Activated CD4-positive, alpha-beta T cell treated with anti-CD3 and anti-CD28 coated beads for 48 hours (primary cell): ENCODE measurements at regions not wholly inside any gene's neighbourhood (a gene's known extent, or its start where the extent isn't known, plus 50 kb on each side); places are given as distances from the start of the nearest gene placed in this dataset.

Source experiments
- DNase-seq: peaks from one replicate; pipeline ENCODE4 v3.0.0-alpha.2; 2020

DNA sequence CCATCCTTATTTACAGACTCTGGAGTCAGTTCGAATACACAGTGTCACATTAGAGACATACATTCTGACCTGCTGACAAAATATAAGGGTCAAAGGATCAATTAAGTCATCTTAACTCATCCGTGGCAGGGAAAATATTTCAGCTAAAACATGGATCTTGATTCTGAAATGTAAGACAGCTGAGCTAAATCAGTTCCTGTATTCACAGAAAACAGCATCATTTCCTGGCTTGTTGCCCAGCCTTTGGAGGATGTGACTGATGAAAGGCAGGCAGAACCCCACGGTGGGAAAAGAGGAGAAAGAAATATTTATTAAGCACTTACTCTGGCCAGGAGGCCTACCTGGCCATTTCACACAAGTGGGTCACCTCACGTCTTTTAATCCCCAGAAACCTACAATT, 101.9 kb downstream of the GAS2L3 start:
- no peak for DNase-seq

DNA sequence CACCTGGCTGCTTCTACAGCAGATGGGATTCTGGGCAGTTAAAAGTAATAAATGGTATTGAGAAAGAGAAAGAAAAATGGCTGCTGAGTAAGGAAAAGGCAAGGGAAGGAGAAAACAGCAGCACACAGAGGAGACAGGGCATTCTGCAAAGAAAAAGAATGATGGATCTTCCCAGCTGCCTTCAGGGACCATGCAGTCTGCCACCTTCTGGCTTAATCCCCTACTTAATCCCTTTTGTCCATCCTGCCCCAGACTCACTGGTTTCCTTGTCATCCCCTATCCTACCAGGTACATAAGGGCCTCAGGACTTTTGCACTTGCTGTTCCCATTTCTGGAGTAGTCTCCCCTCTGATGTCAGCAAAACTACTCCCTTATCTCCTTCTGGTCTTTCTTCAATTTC, 107.6 kb downstream of the GAS2L3 start:
- DNase-seq: no peak

DNA sequence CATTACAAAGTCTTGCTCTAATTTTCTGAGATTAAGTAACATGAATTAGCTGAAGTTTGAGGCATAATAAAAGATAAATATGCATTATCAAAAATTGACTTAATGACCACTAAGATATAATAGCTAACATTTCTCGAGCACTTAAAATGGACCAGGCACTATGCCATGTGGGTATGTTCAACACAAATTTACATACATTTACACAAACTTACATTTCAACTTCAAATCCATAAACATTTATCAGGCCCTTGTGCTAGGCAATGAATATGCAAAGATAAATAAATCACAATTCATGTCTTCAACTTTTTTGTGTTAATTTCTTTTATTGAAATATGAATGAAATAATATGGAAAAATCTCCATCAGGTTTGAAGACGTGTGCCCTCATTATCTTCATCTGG, 108.7 kb downstream of the GAS2L3 start:
- no peak for DNase-seq

DNA sequence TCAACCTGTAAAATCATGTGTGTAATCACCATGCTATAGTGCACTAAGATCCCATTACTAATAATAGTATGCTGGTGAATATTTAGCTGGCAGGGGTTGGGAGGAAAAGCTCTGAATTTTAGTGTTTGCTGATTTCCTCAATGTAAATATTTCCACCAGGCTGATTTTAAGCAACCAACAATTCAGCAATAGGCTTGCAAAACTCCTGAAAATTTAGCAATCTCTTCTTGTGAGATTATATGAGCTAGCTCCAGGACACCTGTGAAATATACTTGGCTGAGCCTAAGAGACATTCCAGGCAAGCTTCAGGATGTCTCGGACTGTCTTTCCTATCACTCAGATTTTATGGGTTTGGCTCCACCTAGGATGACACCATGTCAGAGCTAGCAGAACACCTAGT, 106.9 kb upstream of the ANO4 start:
- DNase-seq: no peak

DNA sequence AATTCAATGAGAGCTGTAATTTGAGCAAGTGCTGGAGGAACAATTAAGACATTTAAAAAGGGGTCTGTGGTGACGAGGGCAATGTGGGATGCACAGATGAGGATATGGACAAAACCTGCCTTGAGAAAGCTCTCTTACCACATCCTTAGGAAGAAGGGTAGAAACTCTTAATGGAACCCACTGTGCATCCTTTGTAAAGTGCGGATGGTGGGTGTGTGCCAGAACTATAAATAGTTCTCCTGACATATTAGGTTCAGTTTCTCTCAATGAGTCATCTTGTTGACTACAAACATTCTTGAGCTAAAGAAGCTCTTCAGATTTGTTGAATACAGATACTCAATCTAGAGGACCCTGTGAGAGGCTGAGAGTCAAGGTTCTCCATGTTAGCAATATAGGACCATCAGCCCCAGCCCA, 106.1 kb upstream of the ANO4 start:
- no peak for DNase-seq

DNA sequence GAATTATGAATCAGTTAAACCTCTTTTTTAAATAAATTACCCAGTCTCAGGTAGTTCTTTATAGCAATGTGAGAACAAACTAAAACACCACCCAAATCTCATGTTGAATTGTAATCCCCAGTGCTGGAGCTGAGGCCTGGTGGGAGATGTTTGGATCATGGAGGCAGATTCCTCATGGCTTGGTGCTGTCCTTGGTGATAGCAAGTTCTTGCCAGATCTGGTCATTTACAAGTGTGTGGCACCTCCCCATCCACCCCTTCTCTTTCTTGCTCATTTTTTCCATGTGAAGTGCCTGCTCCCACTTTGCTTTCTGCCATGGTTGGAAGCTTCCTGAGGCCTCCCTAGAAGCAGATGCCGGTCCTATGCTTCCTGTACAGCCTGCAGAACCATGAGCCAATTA, 102.1 kb upstream of the ANO4 start:
- no peak for DNase-seq

DNA sequence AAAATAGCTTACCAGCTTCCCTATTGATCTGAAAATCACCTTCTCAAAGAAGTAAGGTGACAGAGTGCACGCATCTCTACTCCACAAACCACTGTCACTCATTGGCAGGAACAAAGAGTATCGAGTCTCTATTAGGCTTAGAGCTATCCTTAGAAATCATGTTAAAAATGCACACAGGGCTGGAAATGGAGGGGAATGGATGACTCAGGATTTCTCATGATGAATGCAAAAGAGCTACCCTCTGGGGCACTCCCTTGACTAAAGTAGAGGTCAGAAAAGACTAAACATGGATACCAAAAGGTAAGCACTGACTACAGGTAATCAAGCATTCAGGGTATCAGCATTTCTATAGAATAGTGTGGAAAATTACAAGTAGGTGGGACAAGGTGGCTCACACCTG, 96.1 kb upstream of the ANO4 start:
- no peak for DNase-seq

DNA sequence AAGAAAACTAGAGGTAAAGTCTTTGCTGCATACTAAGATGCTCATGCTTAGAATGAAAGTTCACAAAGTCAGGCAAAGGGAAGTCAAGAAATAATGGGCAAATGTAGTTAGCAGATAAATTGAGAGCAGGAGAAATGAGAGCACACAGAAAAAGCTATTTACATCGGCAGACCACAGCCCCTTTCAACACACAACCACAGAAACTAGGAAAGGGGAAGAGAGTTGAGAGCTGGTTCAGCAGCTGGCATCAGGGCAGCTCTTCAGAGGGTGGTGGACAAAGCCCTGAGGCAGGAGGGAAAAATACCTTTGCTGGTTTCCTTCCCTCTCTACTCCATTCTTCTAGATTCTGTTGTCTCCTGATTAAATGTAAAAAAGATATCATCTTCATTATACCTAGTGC, 95.4 kb upstream of the ANO4 start:
- no peak for DNase-seq

DNA sequence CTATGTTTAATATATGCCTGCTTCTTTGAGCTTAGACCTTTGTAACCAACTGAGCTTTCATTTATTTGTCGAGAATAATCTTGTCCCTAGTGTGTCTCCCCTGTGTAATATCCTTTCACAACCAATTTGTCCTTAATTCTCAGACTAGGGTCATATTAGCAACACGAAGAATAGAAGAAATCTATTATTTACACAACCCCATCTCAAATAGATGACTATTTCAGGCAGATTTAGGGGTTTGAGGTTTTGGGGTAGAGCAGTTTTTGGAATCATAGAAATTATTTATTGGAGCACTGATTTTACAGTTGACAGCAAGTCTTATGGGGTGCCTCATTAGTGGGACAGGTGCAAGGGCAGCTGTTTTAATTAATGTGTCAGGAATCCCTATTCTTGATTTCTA, 91.2 kb upstream of the ANO4 start:
- no peak for DNase-seq

DNA sequence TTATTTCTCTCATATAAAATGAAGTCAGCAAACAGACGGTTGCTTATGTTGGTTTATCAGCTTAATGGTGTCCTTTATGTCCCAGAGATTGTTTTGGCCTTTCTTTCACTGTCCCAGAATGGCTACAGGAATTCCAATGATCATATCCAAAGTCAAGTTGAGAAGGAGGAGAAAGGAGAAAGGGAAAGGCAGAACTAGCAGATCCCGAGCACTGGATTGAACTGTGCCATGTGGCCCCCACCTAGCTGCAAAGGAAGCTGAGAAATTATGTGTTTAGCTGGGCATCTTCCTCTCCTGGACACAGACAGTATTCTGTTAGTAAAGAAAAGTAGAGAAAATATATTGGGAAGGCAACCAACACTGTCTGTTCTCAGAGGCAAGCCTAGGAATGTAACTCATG, 90.7 kb upstream of the ANO4 start:
- DNase-seq: no peak

DNA sequence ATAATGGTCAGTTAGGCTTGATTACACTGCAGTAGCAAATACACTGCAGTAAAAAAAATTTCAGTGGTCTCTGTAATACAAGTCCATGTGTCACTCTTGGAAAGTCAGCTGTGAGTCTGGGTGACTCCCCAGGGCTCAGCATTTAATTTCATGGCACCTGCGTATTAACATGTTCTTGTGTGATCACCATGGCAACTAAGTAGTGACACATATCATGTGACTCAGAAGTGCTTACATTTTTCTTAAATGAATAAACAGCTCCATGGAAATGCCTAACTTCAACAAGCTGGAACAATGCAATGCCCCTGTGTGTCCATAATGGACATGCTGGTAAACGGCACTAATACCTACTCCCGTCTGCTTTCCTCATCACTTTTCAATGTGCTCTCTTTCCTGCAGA, 88.5 kb upstream of the ANO4 start:
- DNase-seq: no peak

DNA sequence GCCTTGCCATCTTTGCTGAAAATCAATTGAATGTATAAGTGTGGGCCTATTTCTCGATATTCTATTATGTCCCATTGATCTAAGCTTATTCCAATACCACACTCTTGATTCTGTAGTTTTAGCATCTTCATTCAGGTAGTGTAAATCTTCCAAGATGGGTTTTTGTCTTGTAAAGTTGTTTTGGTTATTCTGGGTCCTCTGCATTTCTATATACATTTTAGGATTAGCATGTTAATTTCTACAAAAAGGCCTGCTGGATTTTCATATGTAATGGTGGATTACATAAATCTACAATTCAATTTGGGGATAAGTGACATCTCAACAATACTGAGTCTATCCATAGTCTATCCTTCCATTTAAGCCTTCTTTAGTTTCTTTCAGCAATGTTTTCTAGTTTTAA, 86.0 kb upstream of the ANO4 start:
- no peak for DNase-seq

DNA sequence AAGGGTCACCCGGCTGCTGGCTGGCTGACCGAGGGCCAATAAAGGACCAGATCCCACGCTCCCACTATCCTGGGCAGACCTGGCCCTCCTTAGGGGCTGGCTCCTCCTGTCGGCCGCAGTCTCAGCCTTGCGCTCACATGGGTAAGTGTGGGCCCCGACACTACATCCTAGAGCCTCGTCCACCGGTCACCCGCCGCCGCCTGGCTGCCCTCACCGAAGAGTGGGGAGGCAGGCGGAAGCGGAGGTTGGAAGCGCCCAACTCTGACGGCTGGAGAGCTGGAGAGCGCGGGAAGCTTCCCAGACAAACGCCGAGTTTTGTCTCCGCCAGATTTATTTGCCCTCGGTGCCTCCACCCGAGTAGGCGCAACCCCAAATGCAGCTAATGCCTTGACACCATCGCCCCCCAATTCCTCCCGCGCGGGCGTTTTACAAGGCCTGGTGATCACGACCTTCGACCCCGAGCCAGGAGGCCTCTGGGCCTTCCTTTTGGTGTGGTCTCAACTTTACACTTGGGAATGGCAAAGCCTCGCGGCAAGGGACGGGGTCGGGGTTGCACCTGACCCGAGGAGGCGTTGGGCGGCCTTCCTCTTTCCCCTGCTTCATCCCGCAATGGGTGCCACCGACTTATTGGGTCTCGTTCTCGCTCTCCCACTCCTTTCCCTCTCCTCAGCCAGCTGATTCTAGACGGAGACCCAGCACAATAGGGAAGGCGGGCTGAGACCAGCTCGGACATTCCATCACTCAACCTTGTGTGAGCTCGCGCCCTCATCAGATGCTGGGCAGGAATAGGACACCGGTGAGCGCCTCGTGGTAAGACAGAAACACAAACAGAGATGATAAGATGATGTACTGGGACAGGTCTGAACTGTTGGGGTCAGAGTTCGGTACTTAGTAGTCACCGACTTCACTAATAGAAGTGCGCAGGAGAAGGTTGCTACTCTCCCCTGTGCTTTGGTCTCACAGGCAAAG, 78.3 kb upstream of the ANO4 start:
- DNase-seq: no peak

DNA sequence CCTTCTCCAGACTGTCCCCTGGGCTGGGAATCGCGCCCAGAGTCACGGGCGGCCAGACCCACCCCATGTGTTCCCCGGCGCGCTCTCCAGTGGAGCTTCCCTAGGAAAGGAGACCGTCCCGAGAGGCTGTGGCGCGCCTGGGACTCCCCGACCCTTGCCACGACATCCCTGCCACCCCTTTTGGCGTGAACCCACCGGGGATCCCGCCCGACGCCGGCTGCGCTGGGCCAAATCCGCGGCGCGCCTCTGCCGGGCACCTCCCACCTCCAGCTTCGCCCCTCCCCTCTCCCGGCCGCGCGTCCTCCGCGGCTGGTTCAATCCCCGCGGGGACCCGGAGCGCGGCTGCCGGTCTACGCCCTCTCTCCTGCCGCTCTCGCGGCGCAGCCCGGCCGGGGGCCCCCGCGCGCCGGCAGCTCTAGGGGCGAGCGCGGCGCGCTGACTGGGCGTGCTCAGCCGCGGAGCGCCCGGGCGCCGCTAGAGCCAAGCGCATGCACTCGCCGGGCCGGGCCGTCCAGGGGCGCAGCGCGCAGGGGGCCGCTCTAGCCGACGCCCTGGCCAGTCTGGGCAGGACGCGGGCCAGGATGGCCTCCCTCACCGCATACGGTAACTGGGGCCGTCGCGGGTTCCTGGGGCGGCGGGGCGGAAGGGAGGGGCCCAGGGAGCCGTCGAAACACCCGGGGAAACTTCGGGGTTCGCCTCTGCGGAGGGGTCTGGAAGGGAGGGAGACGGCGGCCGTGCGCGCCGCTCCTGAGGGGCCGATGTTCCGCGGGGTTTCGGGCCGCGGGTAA, 77.4 kb upstream of the ANO4 start:
- peak; percentile 8 for DNase-seq

DNA sequence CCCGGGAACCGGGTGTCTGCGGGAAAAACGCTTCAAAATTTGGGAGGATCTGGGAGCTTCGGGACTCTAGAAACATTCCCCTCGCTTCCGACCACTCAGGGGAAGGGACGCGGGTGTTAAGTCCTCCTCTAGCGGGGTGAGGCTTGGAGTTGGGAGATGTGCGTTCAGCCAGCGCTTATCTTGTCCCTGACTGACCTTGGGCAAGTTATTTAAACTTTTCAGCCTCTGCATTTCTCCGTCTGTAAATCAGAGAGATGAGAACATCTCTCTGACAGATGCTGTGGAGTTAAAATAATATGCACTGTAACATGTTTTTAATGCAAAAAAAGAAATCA, 76.9 kb upstream of the ANO4 start:
- DNase-seq: no peak

DNA sequence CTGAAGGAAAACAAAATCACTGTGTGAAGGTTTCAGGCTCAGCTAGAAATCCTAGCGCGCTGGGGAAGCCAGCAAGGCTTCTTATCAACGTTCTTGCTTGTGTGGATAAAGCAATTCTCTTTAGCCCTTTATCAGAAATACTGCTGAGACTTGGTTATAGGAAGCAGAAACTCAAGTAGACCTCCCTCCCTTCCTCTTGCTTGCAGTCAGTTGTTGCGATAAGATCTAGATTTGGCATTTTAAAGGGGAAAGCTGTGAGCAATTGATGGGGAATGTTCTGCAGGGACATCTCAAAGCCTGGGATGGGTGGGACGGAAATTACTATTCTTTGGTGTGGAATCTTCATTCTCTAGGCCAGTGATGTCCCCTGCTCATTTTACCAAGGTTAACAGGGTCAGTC, 76.4 kb upstream of the ANO4 start:
- no peak for DNase-seq

DNA sequence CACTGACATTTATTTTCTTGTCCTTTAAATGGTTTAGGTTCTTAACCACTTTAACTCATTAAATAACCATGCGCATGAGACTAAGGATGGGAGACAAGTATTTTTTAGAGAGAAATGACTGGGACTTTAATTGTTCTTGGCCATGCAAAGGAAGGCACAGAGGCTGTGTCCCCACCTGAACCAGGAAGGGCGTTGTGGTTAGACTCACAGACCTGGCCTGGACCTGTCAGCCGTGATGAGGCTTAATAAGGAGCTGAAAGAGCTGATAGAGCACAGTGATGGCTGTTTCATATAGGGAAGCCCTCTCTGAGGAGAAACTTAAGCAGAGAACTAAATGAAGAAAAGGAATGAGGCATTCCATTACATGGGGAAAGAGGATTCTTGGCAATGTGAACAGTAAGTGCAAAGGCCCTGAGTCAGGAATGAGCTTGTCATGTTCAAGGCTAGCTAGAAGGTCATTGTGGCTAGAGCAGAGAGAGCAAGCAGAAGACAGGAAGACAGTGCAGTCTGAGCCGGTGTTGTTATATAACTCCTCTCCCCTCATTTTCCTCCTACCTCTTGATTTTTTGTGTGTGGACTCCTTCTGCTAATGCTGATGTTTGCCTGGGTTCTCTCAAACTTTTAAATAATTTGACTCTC, 74.4 kb upstream of the ANO4 start:
- no peak for DNase-seq

DNA sequence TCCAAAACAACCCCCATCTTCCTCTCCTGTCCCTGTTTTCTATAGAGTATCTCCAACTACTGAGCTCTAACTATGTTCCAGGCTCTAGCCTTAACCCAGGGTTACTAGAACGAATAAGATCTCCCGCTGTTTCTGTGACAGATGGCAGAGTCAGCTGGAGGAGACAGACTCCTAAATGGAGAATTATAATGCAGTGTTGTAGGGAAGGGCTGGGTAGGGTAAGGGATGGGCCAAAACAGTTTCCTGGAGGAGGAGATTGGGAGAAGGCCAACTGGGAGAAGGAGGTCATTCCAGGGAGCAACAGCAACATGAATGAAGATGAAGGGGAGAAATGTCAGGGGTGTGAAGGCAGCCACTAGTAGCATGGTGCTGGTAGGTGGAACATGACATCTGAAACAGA, 73.4 kb upstream of the ANO4 start:
- DNase-seq: no peak

DNA sequence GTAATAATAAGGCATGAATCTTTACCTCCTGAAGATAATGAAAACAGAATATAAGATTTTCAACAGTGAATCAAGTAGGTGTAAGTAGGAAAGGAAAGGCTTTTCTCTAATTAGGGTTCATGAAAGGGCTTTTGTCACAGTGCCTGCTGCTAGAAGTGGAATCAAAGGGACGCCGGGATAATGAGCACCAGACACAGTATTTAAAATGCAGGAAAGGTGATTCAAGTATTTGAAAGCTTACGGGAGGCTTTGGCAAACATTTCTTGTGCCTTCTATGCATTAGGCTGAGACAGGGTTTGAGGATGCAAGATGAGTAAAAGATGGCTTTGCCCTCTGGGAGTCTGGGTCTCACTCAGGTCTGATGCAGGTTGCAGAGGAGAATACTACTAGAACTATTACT, 70.5 kb upstream of the ANO4 start:
- no peak for DNase-seq

DNA sequence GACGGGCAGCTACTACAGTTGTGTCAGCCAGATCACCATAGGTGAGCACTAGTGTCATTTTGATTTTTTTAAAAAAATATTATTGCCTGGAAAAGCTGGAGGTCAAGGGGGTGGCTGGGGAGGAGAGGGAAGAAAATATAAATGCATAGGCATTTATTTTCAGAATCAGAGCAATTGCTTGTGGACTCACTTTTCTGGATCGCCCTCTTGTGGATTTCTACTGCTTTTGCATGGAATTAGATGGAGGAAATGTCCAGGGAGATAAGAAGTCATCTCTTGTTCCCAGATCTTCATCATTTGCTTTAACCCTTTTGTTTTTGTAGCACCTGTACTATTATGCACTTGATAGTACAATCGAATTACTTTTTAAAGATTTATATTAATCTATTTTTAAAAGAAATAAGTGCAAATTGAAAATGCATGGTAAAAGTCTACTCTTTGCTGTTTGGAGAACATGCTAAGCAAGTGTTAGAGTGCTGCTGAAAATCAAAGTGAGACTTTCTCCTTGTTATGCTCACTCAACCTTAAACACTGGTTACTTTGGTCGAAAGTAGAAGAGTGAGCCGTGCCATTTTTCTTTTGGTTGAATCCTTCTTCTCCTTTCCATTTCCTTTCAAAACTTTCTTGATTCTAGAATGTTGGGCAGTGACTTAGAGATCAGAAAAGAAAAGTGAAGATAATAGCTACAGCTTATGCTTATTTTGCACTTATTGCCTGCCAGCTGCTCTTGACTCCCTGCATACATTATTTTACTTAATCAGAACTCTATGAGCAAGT, 60.6 kb upstream of the ANO4 start:
- no peak for DNase-seq

DNA sequence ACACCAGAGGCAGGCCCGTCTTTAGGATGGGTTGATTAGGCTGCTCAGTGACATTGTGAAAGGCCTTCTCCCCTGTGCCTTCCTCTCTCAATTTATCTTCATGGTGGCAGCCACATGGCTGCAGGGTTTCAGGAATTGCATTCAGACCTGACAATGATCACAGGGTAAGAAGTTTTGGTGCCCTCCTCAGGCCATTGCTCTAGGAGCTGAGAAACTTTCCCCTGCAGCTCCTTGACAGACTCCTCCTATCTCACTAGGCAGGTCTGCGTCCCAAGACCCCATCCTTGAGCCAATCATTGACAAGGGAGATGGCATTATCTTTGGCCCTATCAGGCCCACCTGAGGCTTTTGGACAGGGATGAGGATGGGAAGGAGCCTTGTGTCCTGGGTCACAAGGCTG, 57.4 kb upstream of the ANO4 start:
- DNase-seq: no peak

DNA sequence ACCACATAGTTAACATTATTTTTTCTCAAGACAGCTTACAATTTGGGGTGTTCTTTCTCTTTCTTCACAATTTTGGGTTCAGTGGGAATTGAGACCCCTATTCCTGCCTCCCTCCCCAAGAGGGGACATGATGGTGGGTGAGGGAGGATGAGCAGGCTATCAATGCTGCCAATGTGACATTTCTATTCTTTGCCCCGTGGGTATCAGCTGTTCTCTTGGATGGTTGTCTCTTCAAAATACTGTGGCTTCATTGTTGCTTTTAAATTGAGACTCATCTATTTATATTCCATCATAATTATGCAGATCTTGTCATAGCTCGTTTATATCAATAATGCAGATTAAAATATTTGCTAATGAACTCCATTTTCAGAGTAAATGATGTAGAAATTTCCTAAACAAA, 56.5 kb upstream of the ANO4 start:
- DNase-seq: no peak

DNA sequence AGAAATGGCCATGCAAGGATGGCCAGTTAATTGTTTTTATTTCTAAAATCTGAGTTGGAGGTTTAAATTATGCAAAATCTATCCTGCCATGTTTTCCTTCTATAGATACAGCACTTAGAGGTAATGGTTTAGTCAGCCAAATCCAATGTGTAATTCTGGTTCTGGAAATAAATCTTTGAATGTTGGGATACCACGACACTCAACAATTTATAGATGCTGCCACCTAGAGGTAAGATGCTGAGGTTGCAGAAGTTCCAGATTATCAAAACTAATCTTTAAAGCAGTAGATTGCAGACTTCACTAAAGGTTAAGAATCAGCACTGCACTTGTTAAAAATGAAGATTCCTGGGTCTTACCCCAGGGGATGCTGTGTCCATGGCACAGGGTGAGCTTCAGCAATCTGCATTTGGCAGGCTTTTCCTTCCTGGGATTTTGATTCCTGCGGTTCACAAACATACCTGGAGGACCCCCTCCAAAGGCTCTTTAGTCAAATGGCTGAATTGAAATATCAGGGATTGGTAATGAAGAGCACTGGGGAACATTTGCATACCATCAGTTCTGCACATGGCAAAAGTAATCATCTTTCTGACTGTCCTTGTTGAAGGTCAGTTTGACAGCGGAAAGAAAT, 53.4 kb upstream of the ANO4 start:
- DNase-seq: peak; percentile 2
